IMR-90 (cell line): ENCODE measurements at regions not wholly inside any gene's neighbourhood (a gene's known extent, or its start where the extent isn't known, plus 50 kb on each side); places are given as distances from the start of the nearest gene placed in this dataset.

Experiments
- ATAC-seq: fragments of 200-7000 bp; cut with Tn5 transposase; 2 replicates; pipeline ENCODE4 v1.9.1; 2020; ENCODE audit warnings: low read depth, mild to moderate bottlenecking, moderate library complexity
- BruUV-seq: library from RNA; stranded (reverse); fragments of 400-500 nt; replicated peaks from 2 replicates; lab custom pipeline; 2021; lab: Mats Ljungman, UMichigan
- CTCF ChIA-PET: fragments of 300-600 bp; formaldehyde crosslinking; extraction: SDS; loops from one replicate; lab custom pipeline; 2021; ENCODE audit warnings: antibody characterized with exemption; lab: Yijun Ruan, JAX
- POLR2A ChIA-PET: fragments of 300-600 bp; sonication (Branson Sonifier 250); formaldehyde crosslinking; loops from one replicate; lab custom pipeline; 2022; ENCODE audit warnings: antibody characterized with exemption; ENCODE audit not compliant: unreplicated experiment; lab: Charles Lee
- DNase-seq: peaks from one replicate; pipeline ENCODE4 v3.0.0; 2013
- H2AFZ ChIP-seq: replicated peaks from 2 replicates; pipeline ENCODE3; 2013; ENCODE audit warnings: low read length, mild to moderate bottlenecking; ENCODE audit not compliant: poor library complexity
- H2AK5ac ChIP-seq: 2 replicates; pipeline ENCODE4 v1.6.1; 2013; ENCODE audit warnings: low read depth, low read length, inconsistent platforms
- H2AK9ac ChIP-seq: replicated peaks from 2 replicates; pipeline ENCODE3; 2013; ENCODE audit warnings: mild to moderate bottlenecking, low read depth, low read length, moderate library complexity; ENCODE audit not compliant: poor library complexity
- H2BK120ac ChIP-seq: 2 replicates; pipeline ENCODE4 v1.6.1; 2013; ENCODE audit warnings: low read depth, low read length, inconsistent platforms
- H2BK15ac ChIP-seq: 3 replicates; pipeline ENCODE4 v1.6.1; 2013; ENCODE audit warnings: low read depth, low read length, inconsistent platforms
- H2BK20ac ChIP-seq: 2 replicates; pipeline ENCODE4 v1.6.1; 2013; ENCODE audit warnings: low read depth, mild to moderate bottlenecking, inconsistent platforms, low read length, moderate library complexity
- H2BK5ac ChIP-seq: 2 replicates; pipeline ENCODE4 v1.6.1; 2013; ENCODE audit warnings: mild to moderate bottlenecking, low read depth, low read length, inconsistent platforms; ENCODE audit not compliant: poor library complexity, severe bottlenecking
- H3K14ac ChIP-seq: replicated peaks from 2 replicates; pipeline ENCODE4 v1.6.1; 2013; ENCODE audit warnings: low read depth, low read length, inconsistent platforms
- H3K18ac ChIP-seq: 2 replicates; pipeline ENCODE4 v1.6.1; 2013; ENCODE audit warnings: low read depth, low read length, control low read depth
- H3K23ac ChIP-seq: 2 replicates; pipeline ENCODE4 v1.6.1; 2013; ENCODE audit warnings: low read depth, low read length, inconsistent platforms
- H3K27ac ChIP-seq: 2 replicates; pipeline ENCODE4 v1.5.1; 2013; ENCODE audit warnings: mild to moderate bottlenecking, control low read depth, low read length; ENCODE audit not compliant: insufficient read depth
- H3K27me3 ChIP-seq: 2 replicates; pipeline ENCODE4 v1.6.1; 2013; ENCODE audit warnings: low read length; ENCODE audit not compliant: control insufficient read depth, insufficient read depth
- H3K36me3 ChIP-seq: 2 replicates; pipeline ENCODE4 v1.6.1; 2013; ENCODE audit warnings: low read length, mixed read lengths; ENCODE audit not compliant: control insufficient read depth, insufficient read depth
- H3K4ac ChIP-seq: 2 replicates; pipeline ENCODE4 v1.6.1; 2013; ENCODE audit warnings: low read depth, low read length, inconsistent platforms
- H3K4me1 ChIP-seq: 2 replicates; pipeline ENCODE4 v1.6.1; 2013; ENCODE audit warnings: low read length, mixed read lengths; ENCODE audit not compliant: control insufficient read depth, insufficient read depth
- H3K4me2 ChIP-seq: 2 replicates; pipeline ENCODE4 v1.6.1; 2013; ENCODE audit warnings: low read depth, mild to moderate bottlenecking, control low read depth, low read length, moderate library complexity
- H3K4me3 ChIP-seq: 2 replicates; pipeline ENCODE4 v1.5.1; 2013; ENCODE audit warnings: low read depth, mild to moderate bottlenecking, control low read depth, low read length, moderate library complexity; ENCODE audit not compliant: insufficient read depth
- H3K56ac ChIP-seq: 2 replicates; pipeline ENCODE4 v1.6.1; 2013; ENCODE audit warnings: low read length, inconsistent platforms; ENCODE audit not compliant: insufficient read depth; ENCODE audit errors: extremely low read depth
- H3K79me1 ChIP-seq, 2 experiments: 2 replicates each; pipeline ENCODE4 v1.6.1; 2013; ENCODE audit warnings: low read length in 2 of 2, inconsistent platforms in 1 of 2, low read depth in 1 of 2
- H3K9ac ChIP-seq: 2 replicates; pipeline ENCODE4 v1.6.1; 2013; ENCODE audit warnings: low read depth, low read length, control low read depth
- H3K9me1 ChIP-seq: 2 replicates; pipeline ENCODE4 v1.6.1; 2013; ENCODE audit warnings: low read length, inconsistent platforms; ENCODE audit not compliant: insufficient read depth
- H3K9me3 ChIP-seq: 2 replicates; pipeline ENCODE4 v1.6.1; 2013; ENCODE audit warnings: low read length; ENCODE audit not compliant: control insufficient read depth, insufficient read depth
- H4K20me1 ChIP-seq: 2 replicates; pipeline ENCODE4 v1.6.1; 2013; ENCODE audit warnings: low read length, inconsistent platforms; ENCODE audit not compliant: insufficient read depth
- H4K5ac ChIP-seq: 2 replicates; pipeline ENCODE4 v1.6.1; 2013; ENCODE audit warnings: mild to moderate bottlenecking, low read depth, low read length, control low read depth
- H4K8ac ChIP-seq, 2 experiments: 2 replicates each; pipeline ENCODE4 v1.6.1; 2013; ENCODE audit warnings: low read depth in 2 of 2, low read length in 2 of 2, control low read depth in 1 of 2, inconsistent platforms in 1 of 2
- H4K91ac ChIP-seq: 2 replicates; pipeline ENCODE4 v1.6.1; 2013; ENCODE audit warnings: low read depth, low read length, inconsistent platforms; ENCODE audit not compliant: insufficient read depth
- BHLHE40 ChIP-seq: fragments of 150-350 bp; IDR thresholded peaks from 2 replicates; pipeline ENCODE4 v1.6.1; 2016; ENCODE audit warnings: mild to moderate bottlenecking, low read depth, low read length
- CHD1 ChIP-seq: IDR thresholded peaks from 2 replicates; pipeline ENCODE4 v1.6.1; 2012; ENCODE audit warnings: low read depth, low read length, improper control_type of control experiment
- FOS ChIP-seq: fragments of 150-350 bp; IDR thresholded peaks from 2 replicates; pipeline ENCODE4 v1.6.1; 2016; ENCODE audit warnings: low read depth, low read length
- MXI1 ChIP-seq: IDR thresholded peaks from 2 replicates; pipeline ENCODE4 v1.6.1; 2012; ENCODE audit warnings: low read depth, mild to moderate bottlenecking, low read length, moderate library complexity, borderline replicate concordance
- NFE2L2 ChIP-seq: fragments of 150-350 bp; IDR thresholded peaks from 2 replicates; pipeline ENCODE4 v1.6.1; 2016; ENCODE audit warnings: low read depth, mild to moderate bottlenecking, low read length
- POLR2A ChIP-seq: IDR thresholded peaks from 2 replicates; pipeline ENCODE4 v1.6.1; 2012; ENCODE audit warnings: mild to moderate bottlenecking, low read depth, low read length
- RAD21 ChIP-seq: IDR thresholded peaks from 2 replicates; pipeline ENCODE4 v1.6.1; 2012; ENCODE audit warnings: low read length, improper control_type of control experiment
- RCOR1 ChIP-seq: IDR thresholded peaks from 2 replicates; pipeline ENCODE4 v1.6.1; 2012; ENCODE audit warnings: mild to moderate bottlenecking, low read length, improper control_type of control experiment; ENCODE audit not compliant: insufficient replicate concordance
- RFX5 ChIP-seq: IDR thresholded peaks from 2 replicates; pipeline ENCODE4 v1.8.0; 2012; ENCODE audit warnings: low read depth, mild to moderate bottlenecking, low read length, moderate library complexity
- SMC3 ChIP-seq: fragments of 150-350 bp; IDR thresholded peaks from 2 replicates; pipeline ENCODE4 v1.6.1; 2016; ENCODE audit warnings: low read depth, mild to moderate bottlenecking, antibody characterized with exemption, low read length, moderate library complexity
- USF2 ChIP-seq: fragments of 150-350 bp; IDR thresholded peaks from 2 replicates; pipeline ENCODE4 v1.6.1; 2017; ENCODE audit warnings: mild to moderate bottlenecking, antibody characterized with exemption, low read length, low read depth
- WGBS, 2 experiments: methylation state at CpG; one replicate each; pipeline versions ENCODE4 v1.1.5 to v1.1.7; 2013; ENCODE audit warnings: missing lambda C conversion rate in 2 of 2; ENCODE audit not compliant: insufficient read length in 1 of 2; ENCODE audit errors: extremely low coverage in 2 of 2; 5-methylcytosine and 5-hydroxymethylcytosine counted together
- dilution Hi-C: fragments of 300-500 bp; cut with HindIII; formaldehyde crosslinking; loops from one replicate; pipeline ENCODE4 v1.14.3; 2018; ENCODE audit warnings: low sequenced_read_pairs; ENCODE audit not compliant: unreplicated experiment
- in situ Hi-C: fragments of 300-500 bp; cut with MboI; formaldehyde crosslinking; loops from 3 replicates; pipeline ENCODE4 v1.14.3; 2019; ENCODE audit warnings: low sequenced_read_pairs, inconsistent platforms, mixed read lengths
- intact Hi-C: fragments of 100-400 bp; cut with micrococcal nuclease; formaldehyde crosslinking; loops from 2 replicates; pipeline ENCODE4 v1.10.0; 2022
- TF ChIP-seq, protein P1 (sequence below): conservative IDR thresholded peaks from 2 replicates; pipeline ENCODE4 v1.5.1; 2012; ENCODE audit warnings: mild to moderate bottlenecking, low read depth, low read length, improper control_type of control experiment
- TF ChIP-seq, protein P2 (sequence below): fragments of 150-350 bp; IDR thresholded peaks from 2 replicates; pipeline ENCODE4 v1.6.1; 2016; ENCODE audit warnings: low read depth, mild to moderate bottlenecking, low read length, moderate library complexity, borderline replicate concordance

GRCh38 chr1:95770581-95770980, 536.6 kb downstream of the RWDD3 start:
- Histone ChIP-seq H2BK5ac (no peak overlapping the region), H3K4me1 (no peaks in the 10 kb centered on the region), H2AK9ac (no peak overlapping the region), H3K79me1 (no peaks in the 10 kb centered on the region), H3K4ac (no peak overlapping the region), H3K9ac (no peak overlapping the region), H3K36me3 (no peaks in the 10 kb centered on the region), H4K5ac (no peak overlapping the region), H3K27me3 (no peaks in the 10 kb centered on the region), H4K8ac (no peak overlapping the region), H2BK120ac (no peak overlapping the region), H4K20me1 (no peaks in the 10 kb centered on the region), H2AFZ (no peak overlapping the region), H2AK5ac (no peak overlapping the region), H2BK15ac (no peak overlapping the region), H3K23ac (no peak overlapping the region), H3K56ac (no peak overlapping the region), H3K9me1 (no peaks in the 10 kb centered on the region), H3K14ac (no peak overlapping the region), H3K4me3 (no peak overlapping the region), H3K9me3 (no peaks in the 10 kb centered on the region), H3K4me2 (no peak overlapping the region), H2BK20ac (no peak overlapping the region), H4K91ac (no peak overlapping the region), H3K18ac (no peak overlapping the region), H3K27ac (no peak overlapping the region)
- dilution Hi-C loops: no loop called here
- BruUV-seq: no TSS peak
- intact Hi-C loops: no loop called here
- TF ChIP-seq, protein P1, sequence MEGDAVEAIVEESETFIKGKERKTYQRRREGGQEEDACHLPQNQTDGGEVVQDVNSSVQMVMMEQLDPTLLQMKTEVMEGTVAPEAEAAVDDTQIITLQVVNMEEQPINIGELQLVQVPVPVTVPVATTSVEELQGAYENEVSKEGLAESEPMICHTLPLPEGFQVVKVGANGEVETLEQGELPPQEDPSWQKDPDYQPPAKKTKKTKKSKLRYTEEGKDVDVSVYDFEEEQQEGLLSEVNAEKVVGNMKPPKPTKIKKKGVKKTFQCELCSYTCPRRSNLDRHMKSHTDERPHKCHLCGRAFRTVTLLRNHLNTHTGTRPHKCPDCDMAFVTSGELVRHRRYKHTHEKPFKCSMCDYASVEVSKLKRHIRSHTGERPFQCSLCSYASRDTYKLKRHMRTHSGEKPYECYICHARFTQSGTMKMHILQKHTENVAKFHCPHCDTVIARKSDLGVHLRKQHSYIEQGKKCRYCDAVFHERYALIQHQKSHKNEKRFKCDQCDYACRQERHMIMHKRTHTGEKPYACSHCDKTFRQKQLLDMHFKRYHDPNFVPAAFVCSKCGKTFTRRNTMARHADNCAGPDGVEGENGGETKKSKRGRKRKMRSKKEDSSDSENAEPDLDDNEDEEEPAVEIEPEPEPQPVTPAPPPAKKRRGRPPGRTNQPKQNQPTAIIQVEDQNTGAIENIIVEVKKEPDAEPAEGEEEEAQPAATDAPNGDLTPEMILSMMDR: no peak
- no peak for TF ChIP-seq SMC3
- TF ChIP-seq RAD21: no peak
- TF ChIP-seq NFE2L2: no peak
- no peak for TF ChIP-seq FOS
- no peak for TF ChIP-seq CHD1
- TF ChIP-seq, protein P2, sequence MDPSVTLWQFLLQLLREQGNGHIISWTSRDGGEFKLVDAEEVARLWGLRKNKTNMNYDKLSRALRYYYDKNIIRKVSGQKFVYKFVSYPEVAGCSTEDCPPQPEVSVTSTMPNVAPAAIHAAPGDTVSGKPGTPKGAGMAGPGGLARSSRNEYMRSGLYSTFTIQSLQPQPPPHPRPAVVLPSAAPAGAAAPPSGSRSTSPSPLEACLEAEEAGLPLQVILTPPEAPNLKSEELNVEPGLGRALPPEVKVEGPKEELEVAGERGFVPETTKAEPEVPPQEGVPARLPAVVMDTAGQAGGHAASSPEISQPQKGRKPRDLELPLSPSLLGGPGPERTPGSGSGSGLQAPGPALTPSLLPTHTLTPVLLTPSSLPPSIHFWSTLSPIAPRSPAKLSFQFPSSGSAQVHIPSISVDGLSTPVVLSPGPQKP: no peak
- TF ChIP-seq MXI1: no peak
- TF ChIP-seq USF2: no peak
- no peak for TF ChIP-seq RCOR1
- no peak for TF ChIP-seq POLR2A
- TF ChIP-seq BHLHE40: no peak
- no peak for TF ChIP-seq RFX5
- CTCF ChIA-PET: no interaction called here
- WGBS, 2 experiments: 13% methylated on average over 2 of the region's 2 CpGs; no CpG with 5 or more reads in 1 of the 2 experiments
- POLR2A ChIA-PET: no interaction called here
- ATAC-seq: no peak
- in situ Hi-C loops: no loop called here
- no peak for DNase-seq
